ENCODE measurements at regions not wholly inside any gene's neighbourhood (a gene's known extent, or its start where the extent isn't known, plus 50 kb on each side); places are given as distances from the start of the nearest gene placed in this dataset.

GRCh38 chr10:128576336-128576735 is 450.1 kb upstream of the MKI67 start:
- no peak overlapping the region for H2AFZ ChIP-seq (ENCODE audit: low read depth, low read length, poor library complexity, severe bottlenecking)
- ChIA-PET CTCF (no interaction called here), RAD21 (ENCODE audit: low non-redundant PET in 1 of 2, low total read pairs in 2 of 2, uncharacterized antibody in 2 of 2, unreplicated experiment in 2 of 2) (no interaction called here), POLR2A (no interaction called here)
- intact Hi-C loops (cut with micrococcal nuclease) = no loop called here
- no peaks in the 10 kb centered on the region for H3K9me2 ChIP-seq (ENCODE audit: insufficient read depth)
- DNase-seq (ENCODE audit: low read depth, low spot score) (no peak), ATAC-seq (no peak)
- no peaks in the 10 kb centered on the region for H3K4me1 ChIP-seq (ENCODE audit: control insufficient read depth in 1 of 2, insufficient read depth in 2 of 2, low read length in 2 of 2)
- TF ChIP-seq REST (IDR thresholded peaks at IDR 0.05; ENCODE audit: low read depth) (no peak), POLR2A (IDR thresholded peaks at IDR 0.05; ENCODE audit: borderline replicate concordance, extremely low read depth, insufficient read depth, insufficient read length) (no peak), EZH2 (IDR thresholded peaks at IDR 0.05) (no peak), YY1 (IDR thresholded peaks at IDR 0.05; ENCODE audit: extremely low read depth, insufficient replicate concordance, low read depth, low read length) (no peak), EGR1 (IDR thresholded peaks at IDR 0.05; ENCODE audit: low read depth) (no peak), FOSL1 (IDR thresholded peaks at IDR 0.05; ENCODE audit: low read depth) (no peak), RAD21 (IDR thresholded peaks at IDR 0.05; ENCODE audit: low read depth) (no peak), CEBPB (IDR thresholded peaks at IDR 0.05; ENCODE audit: low read depth) (no peak), SRF (IDR thresholded peaks at IDR 0.05; ENCODE audit: low read depth) (no peak), ZFX (IDR thresholded peaks at IDR 0.05) (no peak), TCF7L2 (IDR thresholded peaks at IDR 0.05; ENCODE audit: borderline replicate concordance, extremely low read depth, insufficient read depth, insufficient read length) (no peak), SIN3A (IDR thresholded peaks at IDR 0.05; ENCODE audit: low read depth) (no peak), SP1 (IDR thresholded peaks at IDR 0.05; ENCODE audit: low read depth) (no peak), ZNF274 (IDR thresholded peaks at IDR 0.05; ENCODE audit: low read depth, low read length) (no peak), POLR2AphosphoS5 (IDR thresholded peaks at IDR 0.05; ENCODE audit: low read depth, low read length) (no peak)
- TF ChIP-seq, protein P1, sequence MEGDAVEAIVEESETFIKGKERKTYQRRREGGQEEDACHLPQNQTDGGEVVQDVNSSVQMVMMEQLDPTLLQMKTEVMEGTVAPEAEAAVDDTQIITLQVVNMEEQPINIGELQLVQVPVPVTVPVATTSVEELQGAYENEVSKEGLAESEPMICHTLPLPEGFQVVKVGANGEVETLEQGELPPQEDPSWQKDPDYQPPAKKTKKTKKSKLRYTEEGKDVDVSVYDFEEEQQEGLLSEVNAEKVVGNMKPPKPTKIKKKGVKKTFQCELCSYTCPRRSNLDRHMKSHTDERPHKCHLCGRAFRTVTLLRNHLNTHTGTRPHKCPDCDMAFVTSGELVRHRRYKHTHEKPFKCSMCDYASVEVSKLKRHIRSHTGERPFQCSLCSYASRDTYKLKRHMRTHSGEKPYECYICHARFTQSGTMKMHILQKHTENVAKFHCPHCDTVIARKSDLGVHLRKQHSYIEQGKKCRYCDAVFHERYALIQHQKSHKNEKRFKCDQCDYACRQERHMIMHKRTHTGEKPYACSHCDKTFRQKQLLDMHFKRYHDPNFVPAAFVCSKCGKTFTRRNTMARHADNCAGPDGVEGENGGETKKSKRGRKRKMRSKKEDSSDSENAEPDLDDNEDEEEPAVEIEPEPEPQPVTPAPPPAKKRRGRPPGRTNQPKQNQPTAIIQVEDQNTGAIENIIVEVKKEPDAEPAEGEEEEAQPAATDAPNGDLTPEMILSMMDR (IDR thresholded peaks at IDR 0.05 in 2 of 3, conservative IDR thresholded peaks at IDR 0.05 in 1 of 3; ENCODE audit: borderline replicate concordance in 1 of 3, insufficient read depth in 1 of 3, low read depth in 2 of 3, low read length in 2 of 3) = no peak
- TF ChIP-seq, protein P2, sequence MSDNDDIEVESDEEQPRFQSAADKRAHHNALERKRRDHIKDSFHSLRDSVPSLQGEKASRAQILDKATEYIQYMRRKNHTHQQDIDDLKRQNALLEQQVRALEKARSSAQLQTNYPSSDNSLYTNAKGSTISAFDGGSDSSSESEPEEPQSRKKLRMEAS (IDR thresholded peaks at IDR 0.05) = no peak
- no peak overlapping the region for H3K4me3 ChIP-seq (replicated peaks in 1 of 2; ENCODE audit: low read depth in 1 of 2, low read length in 2 of 2)
- no TSS peak for BruUV-seq (replicated peaks)
- no peaks in the 10 kb centered on the region for H3K9me3 ChIP-seq (ENCODE audit: control insufficient read depth in 1 of 2, insufficient read depth in 1 of 2, low read depth in 1 of 2, low read length in 2 of 2)
- H3K9ac ChIP-seq (ENCODE audit: low read length) = no peak overlapping the region
- no peaks in the 10 kb centered on the region for H3K79me2 ChIP-seq (ENCODE audit: insufficient read depth, low read length)
- H3K36me3 ChIP-seq (ENCODE audit: control insufficient read depth in 1 of 2, insufficient read depth in 2 of 2, low read length in 2 of 2) = no peaks in the 10 kb centered on the region
- peaks cover 68% of the 10 kb centered on the region for H3K27me3 ChIP-seq (ENCODE audit: insufficient read depth, low read length)
- no peak overlapping the region for H3K4me2 ChIP-seq (ENCODE audit: low read length)
- no peak overlapping the region for H3K27ac ChIP-seq (ENCODE audit: low read depth, low read length)
- H4K20me1 ChIP-seq (ENCODE audit: insufficient read depth) = no peaks in the 10 kb centered on the region
